ENCODE measurements at regions not wholly inside any gene's neighbourhood (a gene's known extent, or its start where the extent isn't known, plus 50 kb on each side); places are given as distances from the start of the nearest gene placed in this dataset.

DNA sequence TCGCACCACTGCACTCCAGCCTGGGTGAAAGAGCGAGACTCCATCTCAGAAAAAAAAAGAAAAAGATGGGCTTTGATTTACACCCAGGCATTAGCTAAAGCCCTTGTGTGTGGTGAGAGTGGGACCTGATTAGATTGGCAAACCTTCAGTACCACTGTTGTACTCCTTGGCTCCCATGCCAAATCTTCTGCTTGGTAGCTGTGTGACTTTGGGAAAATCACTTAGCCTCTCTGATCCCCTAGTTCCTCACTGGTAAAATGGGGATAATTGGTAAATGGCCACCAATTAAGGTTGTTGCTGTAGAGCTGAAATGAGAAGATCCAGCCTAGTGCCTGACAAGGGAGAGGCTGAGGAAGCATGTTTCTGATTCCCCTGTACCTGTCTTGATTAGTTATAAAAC is 63.7 kb downstream of the SLC25A47 start:
- DNase-seq (ENCODE audit: low read depth) = no peak
- H3K4me3 ChIP-seq (ENCODE audit: low read length) = no peak overlapping the region
- TF ChIP-seq, protein P1, sequence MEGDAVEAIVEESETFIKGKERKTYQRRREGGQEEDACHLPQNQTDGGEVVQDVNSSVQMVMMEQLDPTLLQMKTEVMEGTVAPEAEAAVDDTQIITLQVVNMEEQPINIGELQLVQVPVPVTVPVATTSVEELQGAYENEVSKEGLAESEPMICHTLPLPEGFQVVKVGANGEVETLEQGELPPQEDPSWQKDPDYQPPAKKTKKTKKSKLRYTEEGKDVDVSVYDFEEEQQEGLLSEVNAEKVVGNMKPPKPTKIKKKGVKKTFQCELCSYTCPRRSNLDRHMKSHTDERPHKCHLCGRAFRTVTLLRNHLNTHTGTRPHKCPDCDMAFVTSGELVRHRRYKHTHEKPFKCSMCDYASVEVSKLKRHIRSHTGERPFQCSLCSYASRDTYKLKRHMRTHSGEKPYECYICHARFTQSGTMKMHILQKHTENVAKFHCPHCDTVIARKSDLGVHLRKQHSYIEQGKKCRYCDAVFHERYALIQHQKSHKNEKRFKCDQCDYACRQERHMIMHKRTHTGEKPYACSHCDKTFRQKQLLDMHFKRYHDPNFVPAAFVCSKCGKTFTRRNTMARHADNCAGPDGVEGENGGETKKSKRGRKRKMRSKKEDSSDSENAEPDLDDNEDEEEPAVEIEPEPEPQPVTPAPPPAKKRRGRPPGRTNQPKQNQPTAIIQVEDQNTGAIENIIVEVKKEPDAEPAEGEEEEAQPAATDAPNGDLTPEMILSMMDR (IDR thresholded peaks at IDR 0.05; ENCODE audit: insufficient read depth, low read depth, low read length, missing control alignments) = no peak

DNA sequence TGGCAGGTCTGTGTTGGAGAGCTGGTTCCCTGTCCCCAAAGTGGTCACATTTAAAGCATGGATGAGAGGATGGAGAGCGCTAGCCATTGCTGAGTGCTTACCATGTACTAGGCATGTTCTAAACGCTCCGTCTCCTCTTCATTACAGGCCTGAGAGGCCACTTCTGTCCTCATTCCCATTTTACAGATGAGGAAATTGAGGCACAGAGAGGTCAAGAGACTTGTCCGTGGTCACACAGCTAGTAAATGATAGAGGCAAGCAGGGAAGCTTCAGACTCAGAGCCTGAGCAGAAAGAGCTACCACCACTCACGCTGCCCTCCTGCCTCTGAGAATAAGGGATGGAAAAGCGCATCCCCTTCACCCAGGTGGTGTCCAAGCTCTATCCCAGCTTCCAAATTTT is 64.3 kb downstream of the SLC25A47 start:
- TF ChIP-seq, protein P1 (IDR thresholded peaks at IDR 0.05; ENCODE audit: insufficient read depth, low read depth, low read length, missing control alignments) = no peak
- no peak for DNase-seq (ENCODE audit: low read depth)
- no peak overlapping the region for H3K4me3 ChIP-seq (ENCODE audit: low read length)

DNA sequence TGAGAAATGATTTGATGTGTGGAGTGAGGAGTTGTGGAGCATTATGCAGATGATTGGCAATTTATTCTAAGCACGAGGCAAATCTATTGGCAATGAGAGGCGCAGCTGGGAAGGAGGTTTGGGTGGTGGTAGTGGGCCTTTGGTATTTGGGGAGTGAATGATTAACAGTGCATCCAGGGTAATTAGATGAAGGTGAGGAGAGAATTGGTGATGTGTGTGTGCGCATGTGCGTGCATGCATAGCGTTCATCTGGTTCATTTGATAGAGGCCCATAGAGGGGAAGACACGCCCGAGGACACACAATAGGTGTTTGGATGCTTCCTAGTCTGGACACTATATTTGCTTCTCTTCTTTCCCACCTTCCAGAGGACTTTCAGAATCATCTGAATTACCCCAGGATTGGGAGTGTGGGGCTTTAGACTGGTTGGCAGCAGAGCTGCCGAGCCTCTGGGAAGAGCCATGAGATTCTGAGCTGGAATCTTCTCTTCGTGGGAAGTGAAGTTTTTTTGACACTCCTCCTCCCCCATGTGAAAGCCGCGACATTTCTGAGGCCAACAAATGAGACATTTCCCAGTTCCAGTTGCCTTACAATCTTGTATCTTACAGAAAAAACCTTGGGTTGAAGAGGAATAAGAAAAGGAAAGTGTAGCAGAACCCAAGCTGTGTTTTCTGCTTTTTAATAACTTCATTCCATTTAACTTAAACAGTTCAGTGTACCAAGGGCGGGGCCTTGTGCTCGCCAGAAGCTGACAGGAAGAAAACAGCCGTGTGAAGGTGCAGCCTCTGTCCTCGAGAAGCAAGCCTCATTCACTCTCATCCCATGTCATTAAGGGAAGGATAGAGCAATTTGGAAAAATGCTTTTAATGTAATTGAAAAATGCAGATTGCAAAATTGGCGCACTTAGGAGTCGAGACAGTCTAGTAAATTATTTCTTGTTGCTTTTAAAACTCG is 65.2 kb downstream of the SLC25A47 start:
- DNase-seq (ENCODE audit: low read depth) = peak; percentile 38
- TF ChIP-seq, protein P1 (IDR thresholded peaks at IDR 0.05; ENCODE audit: insufficient read depth, low read depth, low read length, missing control alignments) = no peak
- no peak overlapping the region for H3K4me3 ChIP-seq (ENCODE audit: low read length)

DNA sequence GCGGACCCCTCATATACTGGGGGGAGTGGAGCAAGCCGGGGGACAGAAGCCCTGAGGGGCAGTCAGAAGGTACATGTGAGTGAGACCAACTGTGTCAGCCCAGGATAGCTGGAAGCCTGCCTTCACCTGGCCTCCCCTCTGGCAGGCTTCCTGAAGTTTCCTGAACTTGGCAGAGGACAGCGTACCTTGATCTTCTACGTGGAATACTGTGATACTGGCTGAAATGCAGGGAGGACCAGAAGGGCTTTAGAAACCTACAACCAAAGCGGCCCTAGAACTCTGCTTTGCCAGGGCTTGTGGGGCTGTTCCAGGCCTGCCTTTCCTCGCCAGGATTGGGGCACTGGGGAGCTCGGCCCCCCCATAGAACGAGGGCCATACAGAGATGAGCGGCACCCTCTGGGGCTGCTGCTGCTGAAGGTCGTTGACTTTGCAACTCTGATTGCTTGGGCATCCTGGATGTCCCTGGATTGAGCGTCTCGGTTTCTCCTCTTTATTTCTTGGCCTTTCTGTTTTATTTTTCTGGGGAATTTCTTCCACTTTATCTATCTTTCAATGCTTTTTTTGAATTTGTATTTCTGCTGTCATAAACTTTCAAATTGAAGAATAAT is 66.5 kb downstream of the SLC25A47 start:
- TF ChIP-seq, protein P1 (IDR thresholded peaks at IDR 0.05; ENCODE audit: insufficient read depth, low read depth, low read length, missing control alignments) = no peak
- no peak overlapping the region for H3K4me3 ChIP-seq (ENCODE audit: low read length)
- DNase-seq (ENCODE audit: low read depth) = no peak

DNA sequence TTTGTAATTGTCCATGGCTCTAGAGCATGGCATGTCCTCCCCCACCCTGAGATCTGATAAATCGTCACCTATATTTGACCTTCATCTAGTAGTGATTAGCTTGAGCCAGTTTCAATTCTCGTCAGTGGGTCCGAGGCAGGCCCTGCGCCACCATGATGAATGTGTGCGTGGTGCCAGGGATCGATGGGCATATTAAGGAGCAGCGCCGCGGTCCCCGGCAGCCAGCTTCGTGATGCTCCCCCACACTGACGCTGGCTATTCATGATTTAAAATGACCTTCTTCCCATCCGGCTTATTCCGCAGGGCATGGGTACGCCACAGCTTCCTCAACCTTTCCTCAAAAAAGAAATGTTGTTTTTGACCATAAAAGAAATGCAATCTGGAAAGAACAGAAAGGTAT is 68.0 kb downstream of the SLC25A47 start:
- H3K4me3 ChIP-seq (ENCODE audit: low read length) = no peak overlapping the region
- DNase-seq (ENCODE audit: low read depth) = no peak
- TF ChIP-seq, protein P1 (IDR thresholded peaks at IDR 0.05; ENCODE audit: insufficient read depth, low read depth, low read length, missing control alignments) = no peak

DNA sequence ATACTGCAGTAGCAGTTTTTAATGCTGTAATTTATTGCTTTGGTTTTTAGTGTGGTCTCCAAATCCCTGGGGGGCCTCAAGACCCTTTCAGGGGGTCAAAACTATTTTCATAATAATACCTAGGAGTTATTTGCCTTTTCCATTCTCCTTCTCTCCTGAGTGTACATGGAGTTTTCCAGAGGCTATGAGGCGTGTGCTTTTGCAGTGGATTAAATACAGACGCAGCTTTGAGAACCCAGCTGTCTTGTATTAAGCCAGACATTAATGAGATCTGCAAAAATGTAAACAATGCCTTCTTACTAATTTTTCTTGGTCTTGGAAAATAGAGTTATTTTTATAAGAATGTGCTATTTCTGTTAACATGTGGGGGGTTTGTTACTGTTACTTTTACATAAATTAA is 68.6 kb downstream of the SLC25A47 start:
- no peak overlapping the region for H3K4me3 ChIP-seq (ENCODE audit: low read length)
- TF ChIP-seq, protein P1 (IDR thresholded peaks at IDR 0.05; ENCODE audit: insufficient read depth, low read depth, low read length, missing control alignments) = no peak
- no peak for DNase-seq (ENCODE audit: low read depth)

Measured in epithelial cell of esophagus (primary cell).